Panc1 (cell line): ENCODE measurements at regions not wholly inside any gene's neighbourhood (a gene's known extent, or its start where the extent isn't known, plus 50 kb on each side); places are given as distances from the start of the nearest gene placed in this dataset.

Source experiments
- ATAC-seq: fragments of 200-7000 bp; cut with Tn5 transposase; 2 replicates; pipeline ENCODE4 v1.9.1; 2020; ENCODE audit warnings: mild to moderate bottlenecking, moderate library complexity
- BruUV-seq: library from RNA; stranded (reverse); fragments of 400-500 nt; replicated peaks from 2 replicates; lab custom pipeline; 2021; lab: Mats Ljungman, UMichigan
- CTCF ChIA-PET: fragments of 300-600 bp; sonication (Branson Sonifier 250); formaldehyde crosslinking; loops from one replicate; lab custom pipeline; 2022; ENCODE audit warnings: antibody characterized with exemption; lab: Charles Lee
- POLR2A ChIA-PET: fragments of 300-600 bp; sonication (Branson Sonifier 250); formaldehyde crosslinking; loops from one replicate; lab custom pipeline; 2022; ENCODE audit warnings: antibody characterized with exemption; lab: Charles Lee
- DNase-seq: peaks from one replicate; pipeline ENCODE4 v3.0.0-alpha.2; 2010; ENCODE audit warnings: low read depth, low spot score
- H3K27ac ChIP-seq: 2 replicates; pipeline ENCODE4 v1.5.1; 2011; ENCODE audit warnings: mild to moderate bottlenecking, low read length, inconsistent platforms
- H3K27me3 ChIP-seq: fragments of 200-500 bp; sonication (Bioruptor generic); 2 replicates; pipeline ENCODE4 v1.6.0; 2014; ENCODE audit warnings: low read length, inconsistent platforms; ENCODE audit not compliant: control insufficient read depth, insufficient read depth
- H3K36me3 ChIP-seq: fragments of 200-500 bp; sonication (Bioruptor generic); 2 replicates; pipeline ENCODE4 v1.5.1; 2014; ENCODE audit warnings: inconsistent platforms, mild to moderate bottlenecking, low read length, moderate library complexity; ENCODE audit not compliant: control insufficient read depth, insufficient read depth
- H3K4me1 ChIP-seq: 2 replicates; pipeline ENCODE4 v1.5.1; 2011; ENCODE audit warnings: inconsistent platforms, mild to moderate bottlenecking, low read length, moderate library complexity; ENCODE audit not compliant: control insufficient read depth, insufficient read depth
- H3K4me3 ChIP-seq, 2 experiments: 2 replicates each; pipeline ENCODE4 v1.5.1; 2011 to 2012; ENCODE audit warnings: low read depth in 2 of 2, low read length in 2 of 2, mild to moderate bottlenecking in 2 of 2, inconsistent platforms in 1 of 2, moderate library complexity in 1 of 2
- H3K9me3 ChIP-seq: fragments of 200-500 bp; sonication (Bioruptor generic); 2 replicates; pipeline ENCODE4 v1.5.1; 2014; ENCODE audit warnings: low read depth, mild to moderate bottlenecking, inconsistent platforms, low read length, moderate library complexity; ENCODE audit not compliant: control insufficient read depth, insufficient read depth
- POLR2AphosphoS5 ChIP-seq: IDR thresholded peaks from 2 replicates; pipeline ENCODE4 v1.6.1; 2012; ENCODE audit warnings: mild to moderate bottlenecking, low read depth, low read length, moderate library complexity
- SIN3A ChIP-seq: IDR thresholded peaks from 2 replicates; pipeline ENCODE4 v1.6.1; 2012; ENCODE audit warnings: low read depth, mild to moderate bottlenecking, low read length, moderate library complexity, borderline replicate concordance; ENCODE audit not compliant: insufficient read depth
- TCF7L2 ChIP-seq: IDR thresholded peaks from 2 replicates; pipeline ENCODE4 v1.6.1; 2011; ENCODE audit warnings: mild to moderate bottlenecking, low read depth, low read length, inconsistent platforms
- in situ Hi-C: cut with HindIII; loops from 2 replicates; pipeline ENCODE4 v1.10.0; 2016; ENCODE audit warnings: low sequenced_read_pairs, low pct_unique_long_range_greater_than_20kb
- intact Hi-C: fragments of 100-400 bp; cut with micrococcal nuclease; formaldehyde crosslinking; loops from one replicate; pipeline ENCODE4 v1.10.0; 2022; ENCODE audit not compliant: unreplicated experiment
- TF ChIP-seq, protein P1 (sequence below), 2 experiments: IDR thresholded peaks; 2 replicates each; pipeline ENCODE4 v1.6.1; 2011 to 2012; ENCODE audit warnings: low read depth in 2 of 2, control low read depth in 1 of 2, low read length in 1 of 2, mild to moderate bottlenecking in 1 of 2, moderate library complexity in 1 of 2; ENCODE audit not compliant: insufficient read depth in 1 of 2
- TF ChIP-seq, protein P2 (sequence below): fragments of 450-650 bp; IDR thresholded peaks from 2 replicates; pipeline ENCODE4 v1.5.1; 2017; ENCODE audit warnings: mild to moderate bottlenecking

DNA sequence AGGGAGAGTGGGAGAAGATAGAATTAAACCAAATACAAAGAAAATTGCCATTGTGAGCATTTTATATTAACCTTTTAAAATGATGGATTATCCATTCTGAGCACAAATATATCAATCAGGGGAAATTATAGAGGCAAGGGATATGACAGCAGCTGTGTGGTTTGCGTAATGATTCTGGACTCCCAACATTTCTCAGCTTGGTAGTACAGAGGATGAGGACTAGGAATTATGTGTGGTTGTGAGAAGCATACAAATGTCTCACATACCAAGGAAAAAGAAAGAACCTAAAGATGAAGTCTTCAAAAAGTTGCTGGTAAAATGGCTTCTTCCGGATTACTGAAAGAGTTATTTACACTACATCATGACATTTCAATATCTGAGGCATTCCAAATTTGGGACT lies 674.6 kb upstream of the NR3C2 start:
- CTCF ChIA-PET: no interaction called here
- no peak for DNase-seq
- intact Hi-C loops (no loop called here), in situ Hi-C loops (no loop called here)
- H3K36me3 ChIP-seq: no peaks in the 10 kb centered on the region
- no TSS peak for BruUV-seq
- no peaks in the 10 kb centered on the region for H3K4me1 ChIP-seq
- H3K9me3 ChIP-seq: no peaks in the 10 kb centered on the region
- TF ChIP-seq, protein P1, sequence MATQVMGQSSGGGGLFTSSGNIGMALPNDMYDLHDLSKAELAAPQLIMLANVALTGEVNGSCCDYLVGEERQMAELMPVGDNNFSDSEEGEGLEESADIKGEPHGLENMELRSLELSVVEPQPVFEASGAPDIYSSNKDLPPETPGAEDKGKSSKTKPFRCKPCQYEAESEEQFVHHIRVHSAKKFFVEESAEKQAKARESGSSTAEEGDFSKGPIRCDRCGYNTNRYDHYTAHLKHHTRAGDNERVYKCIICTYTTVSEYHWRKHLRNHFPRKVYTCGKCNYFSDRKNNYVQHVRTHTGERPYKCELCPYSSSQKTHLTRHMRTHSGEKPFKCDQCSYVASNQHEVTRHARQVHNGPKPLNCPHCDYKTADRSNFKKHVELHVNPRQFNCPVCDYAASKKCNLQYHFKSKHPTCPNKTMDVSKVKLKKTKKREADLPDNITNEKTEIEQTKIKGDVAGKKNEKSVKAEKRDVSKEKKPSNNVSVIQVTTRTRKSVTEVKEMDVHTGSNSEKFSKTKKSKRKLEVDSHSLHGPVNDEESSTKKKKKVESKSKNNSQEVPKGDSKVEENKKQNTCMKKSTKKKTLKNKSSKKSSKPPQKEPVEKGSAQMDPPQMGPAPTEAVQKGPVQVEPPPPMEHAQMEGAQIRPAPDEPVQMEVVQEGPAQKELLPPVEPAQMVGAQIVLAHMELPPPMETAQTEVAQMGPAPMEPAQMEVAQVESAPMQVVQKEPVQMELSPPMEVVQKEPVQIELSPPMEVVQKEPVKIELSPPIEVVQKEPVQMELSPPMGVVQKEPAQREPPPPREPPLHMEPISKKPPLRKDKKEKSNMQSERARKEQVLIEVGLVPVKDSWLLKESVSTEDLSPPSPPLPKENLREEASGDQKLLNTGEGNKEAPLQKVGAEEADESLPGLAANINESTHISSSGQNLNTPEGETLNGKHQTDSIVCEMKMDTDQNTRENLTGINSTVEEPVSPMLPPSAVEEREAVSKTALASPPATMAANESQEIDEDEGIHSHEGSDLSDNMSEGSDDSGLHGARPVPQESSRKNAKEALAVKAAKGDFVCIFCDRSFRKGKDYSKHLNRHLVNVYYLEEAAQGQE (IDR thresholded peaks at IDR 0.05; ENCODE audit: insufficient read depth in 1 of 2, low read depth in 2 of 2, low read length in 1 of 2): no peak
- TF ChIP-seq SIN3A: no peak
- TF ChIP-seq, protein P2, sequence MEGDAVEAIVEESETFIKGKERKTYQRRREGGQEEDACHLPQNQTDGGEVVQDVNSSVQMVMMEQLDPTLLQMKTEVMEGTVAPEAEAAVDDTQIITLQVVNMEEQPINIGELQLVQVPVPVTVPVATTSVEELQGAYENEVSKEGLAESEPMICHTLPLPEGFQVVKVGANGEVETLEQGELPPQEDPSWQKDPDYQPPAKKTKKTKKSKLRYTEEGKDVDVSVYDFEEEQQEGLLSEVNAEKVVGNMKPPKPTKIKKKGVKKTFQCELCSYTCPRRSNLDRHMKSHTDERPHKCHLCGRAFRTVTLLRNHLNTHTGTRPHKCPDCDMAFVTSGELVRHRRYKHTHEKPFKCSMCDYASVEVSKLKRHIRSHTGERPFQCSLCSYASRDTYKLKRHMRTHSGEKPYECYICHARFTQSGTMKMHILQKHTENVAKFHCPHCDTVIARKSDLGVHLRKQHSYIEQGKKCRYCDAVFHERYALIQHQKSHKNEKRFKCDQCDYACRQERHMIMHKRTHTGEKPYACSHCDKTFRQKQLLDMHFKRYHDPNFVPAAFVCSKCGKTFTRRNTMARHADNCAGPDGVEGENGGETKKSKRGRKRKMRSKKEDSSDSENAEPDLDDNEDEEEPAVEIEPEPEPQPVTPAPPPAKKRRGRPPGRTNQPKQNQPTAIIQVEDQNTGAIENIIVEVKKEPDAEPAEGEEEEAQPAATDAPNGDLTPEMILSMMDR: no peak
- no peak for TF ChIP-seq TCF7L2
- TF ChIP-seq POLR2AphosphoS5: no peak
- POLR2A ChIA-PET: no interaction called here
- no peaks in the 10 kb centered on the region for H3K27me3 ChIP-seq
- ATAC-seq: no peak
- H3K27ac ChIP-seq: no peak overlapping the region
- no peak overlapping the region for H3K4me3 ChIP-seq

DNA sequence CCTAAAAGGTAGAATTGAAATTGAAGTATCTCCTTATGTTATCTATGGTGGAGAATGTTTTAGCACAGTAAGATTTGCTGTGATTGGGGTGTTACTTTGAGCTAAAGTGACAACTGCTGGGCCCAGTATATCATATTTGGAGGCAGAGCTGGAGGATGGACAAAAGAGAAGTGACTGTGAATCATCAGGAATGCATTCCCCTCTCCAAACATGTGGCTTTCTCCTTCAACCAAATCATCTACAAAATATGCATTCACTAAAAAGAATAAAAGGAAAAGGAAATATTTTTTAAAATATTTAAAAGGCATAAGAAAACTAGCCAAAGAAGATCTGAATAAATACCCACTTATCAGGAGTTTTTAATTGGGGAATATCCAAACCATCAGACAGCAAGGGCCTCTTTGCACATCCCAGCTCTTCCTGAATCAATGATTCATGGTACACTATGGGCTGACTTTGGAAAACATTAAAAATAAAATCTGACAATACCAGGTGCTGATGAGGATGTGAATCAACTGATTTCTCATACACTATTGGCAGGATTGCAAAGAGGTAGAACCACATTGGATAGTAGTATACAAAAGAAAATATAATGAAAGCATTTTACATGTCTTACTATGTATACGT lies 671.7 kb upstream of the NR3C2 start:
- no peaks in the 10 kb centered on the region for H3K4me1 ChIP-seq
- H3K36me3 ChIP-seq: no peaks in the 10 kb centered on the region
- in situ Hi-C loops: no loop called here
- H3K27ac ChIP-seq: no peak overlapping the region
- intact Hi-C loops: no loop called here
- ChIA-PET POLR2A (no interaction called here), CTCF (no interaction called here)
- no peaks in the 10 kb centered on the region for H3K9me3 ChIP-seq
- no peaks in the 10 kb centered on the region for H3K27me3 ChIP-seq
- TF ChIP-seq TCF7L2 (no peak), SIN3A (no peak), POLR2AphosphoS5 (no peak)
- TF ChIP-seq, protein P1 (IDR thresholded peaks at IDR 0.05; ENCODE audit: insufficient read depth in 1 of 2, low read depth in 2 of 2, low read length in 1 of 2): no peak
- TF ChIP-seq, protein P2: no peak
- ATAC-seq (no peak), DNase-seq (no peak)
- H3K4me3 ChIP-seq: no peak overlapping the region
- BruUV-seq: no TSS peak
